RWPE1 (cell line): ENCODE measurements at regions not wholly inside any gene's neighbourhood (a gene's known extent, or its start where the extent isn't known, plus 50 kb on each side); places are given as distances from the start of the nearest gene placed in this dataset.

Source experiments
- CTCF ChIA-PET: fragments of 350-600 bp; sonication (Branson Sonifier 250); formaldehyde crosslinking; extraction: SDS; loops from one replicate; lab custom pipeline; 2021; lab: Yijun Ruan, JAX
- POLR2A ChIA-PET: fragments of 400-600 bp; formaldehyde crosslinking; extraction: SDS; loops from one replicate; lab custom pipeline; 2020; ENCODE audit warnings: antibody characterized with exemption; ENCODE audit not compliant: low non-redundant PET; lab: Yijun Ruan, JAX
- DNase-seq: peaks from one replicate; pipeline ENCODE4 v3.0.0; 2012; ENCODE audit warnings: low spot score
- H3K27ac ChIP-seq: fragments of 450-650 bp; 2 replicates; pipeline ENCODE4 v1.5.1; 2017
- TF ChIP-seq, protein P1 (sequence below): fragments of 450-650 bp; conservative IDR thresholded peaks from 2 replicates; pipeline ENCODE4 v1.5.1; 2017; ENCODE audit warnings: low read depth, mild to moderate bottlenecking

DNA sequence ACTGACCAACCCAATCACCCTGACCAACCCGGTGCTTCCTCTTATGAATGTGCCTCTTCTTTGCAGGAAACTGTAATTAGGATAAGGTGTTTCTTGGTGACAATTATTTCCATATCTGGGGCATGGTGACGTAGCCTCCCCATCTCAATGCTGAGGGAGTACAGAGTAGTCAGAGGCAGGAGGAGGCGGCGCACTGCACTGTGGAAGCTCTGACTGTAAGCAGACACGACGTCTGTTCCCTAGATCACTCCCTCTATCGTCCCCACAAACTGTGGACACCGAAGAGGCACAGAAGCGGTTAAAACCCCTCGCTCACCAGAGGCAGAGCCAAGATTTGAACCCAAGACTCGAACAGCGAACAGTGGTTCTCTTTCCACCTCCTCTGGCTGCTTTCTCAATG, 231.0 kb upstream of the IGF1R start:
- no peak overlapping the region for H3K27ac ChIP-seq
- ChIA-PET POLR2A (no interaction called here), CTCF (no interaction called here)
- no peak for DNase-seq
- TF ChIP-seq, protein P1, sequence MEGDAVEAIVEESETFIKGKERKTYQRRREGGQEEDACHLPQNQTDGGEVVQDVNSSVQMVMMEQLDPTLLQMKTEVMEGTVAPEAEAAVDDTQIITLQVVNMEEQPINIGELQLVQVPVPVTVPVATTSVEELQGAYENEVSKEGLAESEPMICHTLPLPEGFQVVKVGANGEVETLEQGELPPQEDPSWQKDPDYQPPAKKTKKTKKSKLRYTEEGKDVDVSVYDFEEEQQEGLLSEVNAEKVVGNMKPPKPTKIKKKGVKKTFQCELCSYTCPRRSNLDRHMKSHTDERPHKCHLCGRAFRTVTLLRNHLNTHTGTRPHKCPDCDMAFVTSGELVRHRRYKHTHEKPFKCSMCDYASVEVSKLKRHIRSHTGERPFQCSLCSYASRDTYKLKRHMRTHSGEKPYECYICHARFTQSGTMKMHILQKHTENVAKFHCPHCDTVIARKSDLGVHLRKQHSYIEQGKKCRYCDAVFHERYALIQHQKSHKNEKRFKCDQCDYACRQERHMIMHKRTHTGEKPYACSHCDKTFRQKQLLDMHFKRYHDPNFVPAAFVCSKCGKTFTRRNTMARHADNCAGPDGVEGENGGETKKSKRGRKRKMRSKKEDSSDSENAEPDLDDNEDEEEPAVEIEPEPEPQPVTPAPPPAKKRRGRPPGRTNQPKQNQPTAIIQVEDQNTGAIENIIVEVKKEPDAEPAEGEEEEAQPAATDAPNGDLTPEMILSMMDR = no peak

- POLR2A ChIA-PET = no interaction called here
- CTCF ChIA-PET = interaction anchor here (0.6 kb wide), 1 partner anchor 8 kb away, joined by 3 read pairs; no protein-coding TSS in a partner anchor
- TF ChIP-seq, protein P1 = no peak
Observed at GRCh38 chr15:98418122-98418521, 230.2 kb upstream of the IGF1R start.

GRCh38 chr15:98419173-98419780, 229.1 kb upstream of the IGF1R start:
- no peak for DNase-seq
- ChIA-PET POLR2A (no interaction called here), CTCF (interaction anchor here (0.6 to 4.2 kb wide), 4 partner anchors 14 to 125 kb away, joined by 3 to 63 read pairs (median 4); no protein-coding TSS in a partner anchor)
- no peak overlapping the region for H3K27ac ChIP-seq
- TF ChIP-seq, protein P1 = no peak

More at GRCh38 chr15:98418122-98418521, 230.2 kb upstream of the IGF1R start:
- no peak for DNase-seq
- no peak overlapping the region for H3K27ac ChIP-seq

GRCh38 chr15:98420837-98421236, 227.5 kb upstream of the IGF1R start:
- no peak for DNase-seq
- ChIA-PET POLR2A (no interaction called here), CTCF (interaction anchor here (0.6 to 4.2 kb wide), 4 partner anchors 10 to 129 kb away, joined by 4 to 63 read pairs (median 16); no protein-coding TSS in a partner anchor)
- TF ChIP-seq, protein P1 = no peak
- no peak overlapping the region for H3K27ac ChIP-seq

GRCh38 chr15:98421419-98422129, 226.8 kb upstream of the IGF1R start:
- H3K27ac ChIP-seq = no peak overlapping the region
- CTCF ChIA-PET = interaction anchor here (0.6 to 4.2 kb wide), 14 partner anchors 22 to 1184 kb away, joined by 3 to 63 read pairs (median 6); no protein-coding TSS in a partner anchor
- POLR2A ChIA-PET = no interaction called here
- DNase-seq = peak; percentile 79
- TF ChIP-seq, protein P1 = peak; percentile 99

DNA sequence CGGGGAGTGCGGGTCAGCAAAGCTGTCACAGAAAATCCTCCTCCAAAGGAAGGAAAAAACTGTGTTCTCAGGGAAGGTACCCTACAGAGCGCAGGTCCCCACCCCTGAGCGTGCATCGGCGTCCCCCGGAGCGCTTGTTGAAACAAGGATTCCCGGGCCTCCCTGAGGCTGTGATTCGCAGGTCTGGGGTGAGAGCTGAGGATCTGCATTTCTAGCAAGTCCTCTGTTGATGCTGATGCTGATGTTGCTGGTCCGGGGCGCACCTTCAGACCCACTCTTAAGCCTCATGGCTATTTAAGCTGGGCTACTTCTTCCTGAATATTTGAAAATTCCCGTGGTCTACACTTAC, 226.2 kb upstream of the IGF1R start:
- DNase-seq = no peak
- ChIA-PET POLR2A (no interaction called here), CTCF (interaction anchor here (0.6 to 4.2 kb wide), 15 partner anchors 22 to 1184 kb away, joined by 3 to 63 read pairs (median 6); no protein-coding TSS in a partner anchor)
- TF ChIP-seq, protein P1 = no peak
- no peak overlapping the region for H3K27ac ChIP-seq
